Calu3 (cell line): ENCODE measurements at regions not wholly inside any gene's neighbourhood (a gene's known extent, or its start where the extent isn't known, plus 50 kb on each side); places are given as distances from the start of the nearest gene placed in this dataset.

Experiments used
- BruUV-seq: library from RNA; stranded (reverse); fragments of 400-500 nt; replicated peaks from 2 replicates; lab custom pipeline; 2021; lab: Mats Ljungman, UMichigan
- CTCF ChIA-PET: fragments of 300-600 bp; sonication (Branson Sonifier 250); formaldehyde crosslinking; loops from one replicate; lab custom pipeline; 2022; ENCODE audit warnings: antibody characterized with exemption; lab: Charles Lee
- DNase-seq: peaks from one replicate; pipeline ENCODE4 v3.0.0; 2022
- H3K27ac Mint-ChIP-seq: one replicate; pipeline ENCODE4 v1.8.0; 2022; ENCODE audit warnings: mixed read lengths; ENCODE audit not compliant: unreplicated experiment
- H3K27me3 Mint-ChIP-seq: one replicate; pipeline ENCODE4 v1.8.0; 2022; ENCODE audit warnings: mixed read lengths; ENCODE audit not compliant: unreplicated experiment
- H3K36me3 Mint-ChIP-seq: one replicate; pipeline ENCODE4 v1.8.0; 2022; ENCODE audit warnings: mild to moderate bottlenecking, moderate library complexity, mixed read lengths; ENCODE audit not compliant: insufficient read depth, unreplicated experiment
- H3K4me1 Mint-ChIP-seq: one replicate; pipeline ENCODE4 v1.8.0; 2022; ENCODE audit warnings: mild to moderate bottlenecking, low read depth, mixed read lengths; ENCODE audit not compliant: unreplicated experiment
- H3K4me3 Mint-ChIP-seq: one replicate; pipeline ENCODE4 v1.8.0; 2022; ENCODE audit warnings: mild to moderate bottlenecking, low read depth, moderate library complexity, mixed read lengths; ENCODE audit not compliant: unreplicated experiment
- H3K9me3 Mint-ChIP-seq: one replicate; pipeline ENCODE4 v1.8.0; 2022; ENCODE audit warnings: low read depth, mixed read lengths; ENCODE audit not compliant: unreplicated experiment
- intact Hi-C: fragments of 100-400 bp; cut with micrococcal nuclease; formaldehyde crosslinking; loops from one replicate; pipeline ENCODE4 v1.10.0; 2022; ENCODE audit not compliant: unreplicated experiment
- TF ChIP-seq, protein P1 (sequence below): fragments of 200-600 bp; IDR thresholded peaks from one replicate; pipeline ENCODE4 v1.8.0; 2022; ENCODE audit warnings: antibody characterized with exemption; ENCODE audit not compliant: unreplicated experiment

- no peaks in the 10 kb centered on the region for H3K27me3 Mint-ChIP-seq
- TF ChIP-seq, protein P1, sequence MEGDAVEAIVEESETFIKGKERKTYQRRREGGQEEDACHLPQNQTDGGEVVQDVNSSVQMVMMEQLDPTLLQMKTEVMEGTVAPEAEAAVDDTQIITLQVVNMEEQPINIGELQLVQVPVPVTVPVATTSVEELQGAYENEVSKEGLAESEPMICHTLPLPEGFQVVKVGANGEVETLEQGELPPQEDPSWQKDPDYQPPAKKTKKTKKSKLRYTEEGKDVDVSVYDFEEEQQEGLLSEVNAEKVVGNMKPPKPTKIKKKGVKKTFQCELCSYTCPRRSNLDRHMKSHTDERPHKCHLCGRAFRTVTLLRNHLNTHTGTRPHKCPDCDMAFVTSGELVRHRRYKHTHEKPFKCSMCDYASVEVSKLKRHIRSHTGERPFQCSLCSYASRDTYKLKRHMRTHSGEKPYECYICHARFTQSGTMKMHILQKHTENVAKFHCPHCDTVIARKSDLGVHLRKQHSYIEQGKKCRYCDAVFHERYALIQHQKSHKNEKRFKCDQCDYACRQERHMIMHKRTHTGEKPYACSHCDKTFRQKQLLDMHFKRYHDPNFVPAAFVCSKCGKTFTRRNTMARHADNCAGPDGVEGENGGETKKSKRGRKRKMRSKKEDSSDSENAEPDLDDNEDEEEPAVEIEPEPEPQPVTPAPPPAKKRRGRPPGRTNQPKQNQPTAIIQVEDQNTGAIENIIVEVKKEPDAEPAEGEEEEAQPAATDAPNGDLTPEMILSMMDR, result no peak
- BruUV-seq, result no TSS peak
- H3K9me3 Mint-ChIP-seq, result no peaks in the 10 kb centered on the region
- no peaks in the 10 kb centered on the region for H3K36me3 Mint-ChIP-seq
- no peak overlapping the region for H3K4me3 Mint-ChIP-seq
- CTCF ChIA-PET, result no interaction called here
- no peak overlapping the region for H3K27ac Mint-ChIP-seq
- intact Hi-C loops, result no loop called here
- no peaks in the 10 kb centered on the region for H3K4me1 Mint-ChIP-seq
- no peak for DNase-seq
Measured at GRCh38 chr2:180474716-180475115, 467.6 kb upstream of the CWC22 start.

DNA sequence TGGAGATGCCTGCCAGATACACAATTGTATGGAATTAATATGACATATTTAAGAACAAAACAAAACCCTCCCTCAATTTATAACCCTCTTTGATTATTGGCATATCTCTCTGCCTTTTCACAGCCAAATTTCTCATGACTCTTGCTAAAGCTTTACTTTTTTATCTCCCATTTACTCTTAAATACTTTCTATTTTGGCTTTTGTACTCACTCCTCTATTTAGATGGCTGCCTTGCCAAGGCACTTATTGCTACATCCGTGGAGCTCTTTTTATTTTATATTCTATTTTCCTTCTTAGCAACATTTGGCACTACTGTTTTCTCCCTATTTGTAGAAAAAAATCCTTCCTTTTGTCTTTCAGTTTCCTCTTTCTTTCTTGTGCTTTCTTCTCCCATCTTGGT lies 466.4 kb upstream of the CWC22 start:
- TF ChIP-seq, protein P1, result no peak
- no peak for DNase-seq
- CTCF ChIA-PET, result no interaction called here
- Mint-ChIP-seq H3K27ac (no peak overlapping the region), H3K4me1 (no peaks in the 10 kb centered on the region), H3K36me3 (no peaks in the 10 kb centered on the region), H3K27me3 (no peaks in the 10 kb centered on the region), H3K4me3 (no peak overlapping the region), H3K9me3 (no peaks in the 10 kb centered on the region)
- BruUV-seq, result no TSS peak
- intact Hi-C loops, result no loop called here

DNA sequence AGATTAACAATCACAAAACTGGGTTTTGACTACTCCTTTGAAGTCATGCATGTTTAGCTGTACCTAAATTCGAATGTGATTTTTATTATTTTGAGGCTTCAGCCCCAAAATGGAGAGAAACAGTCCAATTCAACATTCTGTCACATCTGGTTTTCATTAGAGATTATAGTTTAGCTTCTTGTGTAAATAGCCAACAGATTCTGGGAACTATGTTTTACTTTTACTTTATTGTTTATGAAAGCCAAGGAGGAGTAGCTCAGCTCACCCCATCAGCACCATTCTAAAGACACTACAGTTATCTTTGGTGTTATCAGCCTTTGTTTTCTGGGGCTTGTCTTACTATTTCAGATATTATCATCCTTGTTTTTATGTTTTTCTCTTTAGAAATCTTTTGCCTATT lies 465.0 kb upstream of the CWC22 start:
- H3K4me3 Mint-ChIP-seq, result no peak overlapping the region
- BruUV-seq, result no TSS peak
- H3K9me3 Mint-ChIP-seq, result peaks cover 3% of the 10 kb centered on the region
- CTCF ChIA-PET, result no interaction called here
- DNase-seq, result no peak
- H3K36me3 Mint-ChIP-seq, result no peaks in the 10 kb centered on the region
- H3K4me1 Mint-ChIP-seq, result no peaks in the 10 kb centered on the region
- H3K27ac Mint-ChIP-seq, result no peak overlapping the region
- intact Hi-C loops, result no loop called here
- TF ChIP-seq, protein P1, result no peak
- no peaks in the 10 kb centered on the region for H3K27me3 Mint-ChIP-seq

- H3K9me3 Mint-ChIP-seq, result peaks cover 8% of the 10 kb centered on the region
Measured at GRCh38 chr2:180463608-180464007, 456.5 kb upstream of the CWC22 start.

More at GRCh38 chr2:180463608-180464007, 456.5 kb upstream of the CWC22 start:
- Mint-ChIP-seq H3K4me1 (no peaks in the 10 kb centered on the region), H3K4me3 (no peak overlapping the region), H3K27me3 (no peaks in the 10 kb centered on the region), H3K36me3 (no peaks in the 10 kb centered on the region), H3K27ac (no peak overlapping the region)
- BruUV-seq, result no TSS peak
- TF ChIP-seq, protein P1, result no peak
- CTCF ChIA-PET, result no interaction called here
- intact Hi-C loops, result no loop called here
- DNase-seq, result no peak
